Epithelial cell of proximal tubule (primary cell): ENCODE measurements at regions not wholly inside any gene's neighbourhood (a gene's known extent, or its start where the extent isn't known, plus 50 kb on each side); places are given as distances from the start of the nearest gene placed in this dataset.
"Not testable (repeated sequence)": the region's sequence is repeated elsewhere in the genome, so short reads cannot be mapped to it uniquely, and the experiment has no call there.

Experiments used
- DNase-seq: peaks from one replicate; pipeline ENCODE4 v3.0.0-alpha.2; 2011; ENCODE audit warnings: low read depth
- H3K4me3 ChIP-seq: 2 replicates; pipeline ENCODE4 v1.5.1; 2011; ENCODE audit warnings: low read depth, mild to moderate bottlenecking, low read length
- TF ChIP-seq, protein P1 (sequence below): conservative IDR thresholded peaks from 2 replicates; pipeline ENCODE4 v1.5.1; 2012; ENCODE audit warnings: low read depth, mild to moderate bottlenecking, low read length

DNA sequence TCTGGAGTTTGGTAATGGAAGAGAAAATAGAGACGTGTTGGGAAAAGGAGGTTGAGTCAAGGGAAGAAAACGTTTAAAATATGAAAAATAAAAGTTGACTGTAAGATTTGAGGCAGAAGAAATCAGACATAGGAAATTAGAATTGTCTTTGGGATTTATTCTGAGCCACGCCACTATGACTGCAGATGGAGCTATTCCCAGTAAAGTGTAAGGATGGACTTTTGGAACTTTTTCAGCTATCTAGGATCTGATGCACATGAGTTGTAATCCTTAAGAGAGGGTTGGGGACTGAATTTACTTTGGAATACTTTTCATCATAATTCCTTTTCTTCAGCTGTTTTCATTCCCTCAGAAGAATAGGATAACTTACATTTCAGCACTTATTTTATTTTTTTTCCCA is 336.7 kb downstream of the FAM170A start:
- no peak for DNase-seq
- no peak overlapping the region for H3K4me3 ChIP-seq
- TF ChIP-seq, protein P1, sequence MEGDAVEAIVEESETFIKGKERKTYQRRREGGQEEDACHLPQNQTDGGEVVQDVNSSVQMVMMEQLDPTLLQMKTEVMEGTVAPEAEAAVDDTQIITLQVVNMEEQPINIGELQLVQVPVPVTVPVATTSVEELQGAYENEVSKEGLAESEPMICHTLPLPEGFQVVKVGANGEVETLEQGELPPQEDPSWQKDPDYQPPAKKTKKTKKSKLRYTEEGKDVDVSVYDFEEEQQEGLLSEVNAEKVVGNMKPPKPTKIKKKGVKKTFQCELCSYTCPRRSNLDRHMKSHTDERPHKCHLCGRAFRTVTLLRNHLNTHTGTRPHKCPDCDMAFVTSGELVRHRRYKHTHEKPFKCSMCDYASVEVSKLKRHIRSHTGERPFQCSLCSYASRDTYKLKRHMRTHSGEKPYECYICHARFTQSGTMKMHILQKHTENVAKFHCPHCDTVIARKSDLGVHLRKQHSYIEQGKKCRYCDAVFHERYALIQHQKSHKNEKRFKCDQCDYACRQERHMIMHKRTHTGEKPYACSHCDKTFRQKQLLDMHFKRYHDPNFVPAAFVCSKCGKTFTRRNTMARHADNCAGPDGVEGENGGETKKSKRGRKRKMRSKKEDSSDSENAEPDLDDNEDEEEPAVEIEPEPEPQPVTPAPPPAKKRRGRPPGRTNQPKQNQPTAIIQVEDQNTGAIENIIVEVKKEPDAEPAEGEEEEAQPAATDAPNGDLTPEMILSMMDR = no peak

DNA sequence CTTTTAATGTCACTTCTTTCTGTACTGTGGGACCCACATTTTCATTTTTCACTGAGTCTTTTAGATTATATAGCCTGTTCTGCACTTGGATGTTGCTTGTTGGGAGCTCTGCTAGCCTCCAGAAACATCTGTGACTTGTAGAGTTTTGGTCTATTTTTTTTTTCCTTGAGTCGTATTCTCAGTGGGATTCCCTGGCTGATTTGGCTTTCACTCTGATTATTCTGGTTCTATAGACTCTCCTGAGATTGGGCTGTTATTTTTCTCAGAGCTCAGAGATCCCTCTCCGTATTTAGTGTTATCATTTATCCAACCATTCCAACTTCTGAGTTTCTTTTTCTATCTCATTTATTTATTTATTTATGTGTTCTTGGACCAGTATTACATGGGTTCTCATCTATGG is 339.3 kb downstream of the FAM170A start:
- DNase-seq = no peak
- TF ChIP-seq, protein P1 = no peak
- no peak overlapping the region for H3K4me3 ChIP-seq

DNA sequence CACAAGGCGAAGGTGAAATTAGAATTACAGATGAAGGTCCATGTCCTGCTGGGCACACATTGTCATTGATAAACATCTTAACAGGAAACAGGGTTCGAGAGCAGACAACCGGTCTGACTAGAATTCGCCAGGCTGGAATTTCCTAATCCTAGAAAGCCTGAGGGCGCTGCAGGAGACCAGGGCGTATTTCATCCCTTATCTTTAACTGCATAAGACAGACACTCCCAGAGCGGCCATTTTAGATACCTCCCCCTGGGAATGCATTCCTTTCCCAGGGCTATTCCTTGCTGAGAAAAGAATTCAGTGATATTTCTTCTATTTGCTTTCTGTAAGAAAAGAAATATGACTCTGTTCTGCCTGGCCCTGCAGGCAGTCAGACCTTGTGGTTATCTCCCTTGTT is 357.7 kb downstream of the FAM170A start:
- not testable (repeated sequence) for H3K4me3 ChIP-seq, DNase-seq

- no peak for DNase-seq
- H3K4me3 ChIP-seq = no peak overlapping the region
Measured at GRCh38 chr5:119991625-119992024, 362.3 kb downstream of the FAM170A start.

DNA sequence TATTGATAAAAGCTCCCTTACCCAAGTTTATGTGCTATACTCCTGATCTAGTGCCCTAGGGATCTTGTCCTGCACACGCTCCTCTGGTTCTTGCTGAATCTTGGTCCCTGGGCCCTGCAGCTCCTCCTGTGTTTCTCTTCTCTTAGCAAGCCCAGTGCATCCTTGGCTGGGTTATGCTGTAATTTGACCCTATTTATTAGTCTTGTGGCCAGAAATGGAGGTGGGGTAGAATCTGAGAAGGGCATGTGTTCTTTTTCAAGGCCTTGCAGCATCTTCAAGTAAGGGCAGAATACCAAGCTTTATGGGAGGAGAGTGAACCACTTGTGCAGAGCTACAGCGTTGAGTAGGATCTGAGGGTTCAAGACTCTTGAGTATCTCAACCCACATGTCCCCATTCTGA is 366.8 kb downstream of the FAM170A start:
- H3K4me3 ChIP-seq = no peak overlapping the region
- DNase-seq = no peak
- TF ChIP-seq, protein P1 = no peak

More at GRCh38 chr5:119991625-119992024, 362.3 kb downstream of the FAM170A start:
- TF ChIP-seq, protein P1 = no peak

DNA sequence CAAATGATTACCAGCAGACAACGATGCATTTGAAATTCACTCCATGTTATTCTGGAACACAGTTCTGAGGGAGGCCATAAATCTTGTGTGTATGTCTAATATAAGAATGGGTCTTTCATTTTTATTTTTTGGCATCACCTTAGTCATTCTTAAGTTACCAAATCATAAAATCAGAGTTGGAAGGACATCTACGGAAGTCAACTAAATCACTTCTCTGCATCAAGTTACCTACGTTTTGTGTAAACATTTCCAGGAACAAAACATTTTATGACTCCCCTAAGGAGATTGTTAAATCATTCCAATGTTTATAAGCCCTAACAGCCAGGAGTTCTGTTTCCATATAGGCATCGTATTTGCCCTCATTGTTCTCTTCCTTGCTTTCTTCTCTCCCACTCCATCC is 378.2 kb downstream of the FAM170A start:
- TF ChIP-seq, protein P1 = no peak
- no peak for DNase-seq
- H3K4me3 ChIP-seq = no peak overlapping the region

DNA sequence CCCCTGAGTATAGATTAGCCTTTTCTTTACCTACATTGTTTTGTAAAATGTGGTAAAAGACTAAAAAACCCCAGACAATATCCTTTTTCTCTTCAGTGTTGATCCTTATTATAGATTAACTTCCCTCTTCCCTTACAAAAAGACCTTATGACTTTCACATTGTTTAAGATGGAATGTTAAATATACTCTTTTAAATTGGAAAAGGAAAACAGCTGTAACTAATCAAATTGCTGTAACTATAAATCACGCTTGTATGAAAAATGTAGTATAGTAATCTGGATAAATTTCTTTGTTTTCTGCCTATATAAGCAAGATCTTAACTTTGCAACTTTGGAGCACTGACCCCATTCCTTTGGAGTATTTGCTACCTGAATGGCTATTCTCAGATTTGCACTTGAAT is 383.1 kb downstream of the FAM170A start:
- TF ChIP-seq, protein P1 = no peak
- H3K4me3 ChIP-seq = no peak overlapping the region
- DNase-seq = no peak

GRCh38 chr5:120014535-120014934 is 385.2 kb downstream of the FAM170A start:
- TF ChIP-seq, protein P1 = no peak
- DNase-seq = no peak

More at GRCh38 chr5:120014535-120014934, 385.2 kb downstream of the FAM170A start:
- no peak overlapping the region for H3K4me3 ChIP-seq
